CD14-positive monocyte (primary cell): ENCODE measurements at regions not wholly inside any gene's neighbourhood (a gene's known extent, or its start where the extent isn't known, plus 50 kb on each side); places are given as distances from the start of the nearest gene placed in this dataset.

Experiments
- DNase-seq, 3 donors: peaks; one replicate each; pipeline ENCODE4 v3.0.0-alpha.2; 2011 to 2022
- H2AFZ ChIP-seq: 2 replicates; pipeline ENCODE4 v1.6.0; 2012; ENCODE audit warnings: mild to moderate bottlenecking, low read depth, low read length, inconsistent platforms; ENCODE audit not compliant: insufficient read depth, poor library complexity, severe bottlenecking
- H3K27ac ChIP-seq, 2 donors: 1 replicate in 1 of 2; 2 replicates in 1 of 2; pipeline ENCODE4 v1.5.1; 2012 to 2013; ENCODE audit warnings: low read length in 2 of 2, control low read depth in 1 of 2, inconsistent platforms in 1 of 2, low read depth in 1 of 2, mild to moderate bottlenecking in 1 of 2
- H3K27me3 ChIP-seq, 2 donors: one replicate each; pipeline versions ENCODE4 v1.6.0 to v1.6.1; 2011 to 2013; ENCODE audit warnings: low read length in 2 of 2; ENCODE audit not compliant: control insufficient read depth in 2 of 2, insufficient read depth in 2 of 2
- H3K36me3 ChIP-seq, 2 donors: replicated peaks in 1 of 2; 1 replicate in 1 of 2; 2 replicates in 1 of 2; pipeline versions ENCODE4 v1.5.1 to v1.6.1; 2012 to 2013; ENCODE audit warnings: low read length in 2 of 2, control low read depth in 1 of 2, inconsistent platforms in 1 of 2, mild to moderate bottlenecking in 1 of 2; ENCODE audit not compliant: insufficient read depth in 2 of 2, control insufficient read depth in 1 of 2
- H3K4me1 ChIP-seq, 2 donors: 1 replicate in 1 of 2; 2 replicates in 1 of 2; pipeline versions ENCODE4 v1.5.1 to v1.6.1; 2012 to 2013; ENCODE audit warnings: low read length in 2 of 2, control low read depth in 1 of 2, inconsistent platforms in 1 of 2, mild to moderate bottlenecking in 1 of 2, moderate library complexity in 1 of 2; ENCODE audit not compliant: insufficient read depth in 2 of 2, control insufficient read depth in 1 of 2
- H3K4me2 ChIP-seq: replicated peaks from 2 replicates; pipeline ENCODE3; 2012; ENCODE audit warnings: low read length, moderate library complexity, mild to moderate bottlenecking; ENCODE audit not compliant: poor library complexity, severe bottlenecking; ENCODE audit errors: extremely low read depth
- H3K4me3 ChIP-seq, 3 experiments: fragments of 200-600 bp in 1 of 3; sonication (generic) in 1 of 3; replicated peaks in 1 of 3; 1 replicate in 2 of 3; 2 replicates in 1 of 3; pipeline ENCODE4 v1.5.1; 2011 to 2013; ENCODE audit warnings: low read length in 3 of 3, mild to moderate bottlenecking in 3 of 3, control low read depth in 2 of 3, low read depth in 2 of 3, inconsistent platforms in 1 of 3, moderate library complexity in 1 of 3
- H3K79me2 ChIP-seq: 2 replicates; pipeline ENCODE4 v1.6.0; 2012; ENCODE audit warnings: mild to moderate bottlenecking, control low read depth, inconsistent platforms, low read length, moderate library complexity; ENCODE audit not compliant: insufficient read depth
- H3K9ac ChIP-seq: 2 replicates; pipeline ENCODE4 v1.6.0; 2017; ENCODE audit warnings: low read length, mild to moderate bottlenecking; ENCODE audit not compliant: insufficient read depth, poor library complexity, severe bottlenecking
- H3K9me3 ChIP-seq, 2 donors: replicated peaks in 1 of 2; 1 replicate in 1 of 2; 2 replicates in 1 of 2; pipeline versions ENCODE4 v1.5.1 to v1.6.1; 2012 to 2013; ENCODE audit warnings: low read length in 2 of 2, control low read depth in 1 of 2; ENCODE audit not compliant: control insufficient read depth in 1 of 2, insufficient read depth in 1 of 2
- H4K20me1 ChIP-seq: 2 replicates; pipeline ENCODE4 v1.6.0; 2012; ENCODE audit warnings: mild to moderate bottlenecking, low read length, control low read depth, moderate library complexity; ENCODE audit not compliant: insufficient read depth
- H3K27ac Mint-ChIP-seq, 7 donors: one replicate each; pipeline ENCODE4 v1.8.0; 2020; ENCODE audit warnings: mild to moderate bottlenecking in 7 of 7, mixed read lengths in 7 of 7, moderate library complexity in 6 of 7, inconsistent platforms in 2 of 7
- H3K27me3 Mint-ChIP-seq, 3 donors: one replicate each; pipeline ENCODE4 v1.8.0; 2021 to 2022; ENCODE audit warnings: low read depth in 3 of 3, mild to moderate bottlenecking in 3 of 3, mixed read lengths in 3 of 3, moderate library complexity in 3 of 3, inconsistent platforms in 1 of 3
- H3K36me3 Mint-ChIP-seq, 2 donors: one replicate each; pipeline ENCODE4 v1.8.0; 2020; ENCODE audit warnings: mixed read lengths in 2 of 2, inconsistent platforms in 1 of 2, mild to moderate bottlenecking in 1 of 2
- H3K4me1 Mint-ChIP-seq: one replicate; pipeline ENCODE4 v1.8.0; 2020; ENCODE audit warnings: mild to moderate bottlenecking, mixed read lengths
- H3K4me3 Mint-ChIP-seq, 2 donors: one replicate each; pipeline ENCODE4 v1.8.0; 2020; ENCODE audit warnings: mild to moderate bottlenecking in 2 of 2, mixed read lengths in 2 of 2, moderate library complexity in 1 of 2
- H3K9me3 Mint-ChIP-seq, 7 donors: one replicate each; pipeline ENCODE4 v1.8.0; 2020 to 2022; ENCODE audit warnings: mixed read lengths in 7 of 7, mild to moderate bottlenecking in 6 of 7, moderate library complexity in 6 of 7, inconsistent platforms in 2 of 7
- CTCF ChIP-seq: fragments of 200-600 bp; IDR thresholded peaks from one replicate; pipeline ENCODE4 v1.8.0; 2022; ENCODE audit warnings: antibody characterized with exemption, mild to moderate bottlenecking
- WGBS: methylation state at CpG from one replicate; pipeline ENCODE4 v1.1.5; 2013; ENCODE audit warnings: missing lambda C conversion rate; ENCODE audit not compliant: insufficient coverage; 5-methylcytosine and 5-hydroxymethylcytosine counted together
- intact Hi-C, 2 donors: fragments of 100-400 bp; cut with micrococcal nuclease; formaldehyde crosslinking; loops; one replicate each; pipeline versions ENCODE4 v1.15.0 to v1.15.1; 2023

GRCh38 chr5:92559331-92559730 lies 1021.7 kb downstream of the NR2F1-AS1 start:
- H3K27me3 Mint-ChIP-seq: peaks cover 0 to 9% (median 1%) of the 10 kb centered on the region in 3 donors
- intact Hi-C loops: no loop called here
- Histone ChIP-seq H3K27ac (no peak overlapping the region), H2AFZ (no peak overlapping the region), H3K4me3 (no peak overlapping the region), H3K9ac (no peak overlapping the region), H3K79me2 (no peaks in the 10 kb centered on the region), H4K20me1 (no peaks in the 10 kb centered on the region), H3K4me1 (no peaks in the 10 kb centered on the region), H3K27me3 (peaks cover 0 to 3% of the 10 kb centered on the region in 2 donors), H3K4me2 (no peak overlapping the region), H3K9me3 (no peaks in the 10 kb centered on the region), H3K36me3 (no peaks in the 10 kb centered on the region)
- H3K4me3 Mint-ChIP-seq: no peak overlapping the region
- DNase-seq: no peak
- no CpG with 5 or more reads among the region's 4 CpGs for WGBS
- no peak for TF ChIP-seq CTCF
- H3K36me3 Mint-ChIP-seq: no peaks in the 10 kb centered on the region
- peaks cover 0 to 3% (median 0%) of the 10 kb centered on the region in 7 donors for H3K9me3 Mint-ChIP-seq
- H3K4me1 Mint-ChIP-seq: no peaks in the 10 kb centered on the region
- H3K27ac Mint-ChIP-seq: no peak overlapping the region

GRCh38 chr5:92556747-92557146 lies 1024.3 kb downstream of the NR2F1-AS1 start:
- Mint-ChIP-seq H3K36me3 (no peaks in the 10 kb centered on the region), H3K27me3 (peaks cover 0 to 9% (median 1%) of the 10 kb centered on the region in 3 donors), H3K9me3 (peaks cover 0 to 3% (median 0%) of the 10 kb centered on the region in 7 donors), H3K4me3 (no peak overlapping the region), H3K4me1 (no peaks in the 10 kb centered on the region), H3K27ac (no peak overlapping the region)
- Histone ChIP-seq H3K36me3 (no peaks in the 10 kb centered on the region), H3K27ac (no peak overlapping the region), H3K79me2 (no peaks in the 10 kb centered on the region), H3K27me3 (peaks cover 0 to 3% of the 10 kb centered on the region in 2 donors), H2AFZ (no peak overlapping the region), H3K9me3 (no peaks in the 10 kb centered on the region), H4K20me1 (no peaks in the 10 kb centered on the region), H3K4me2 (no peak overlapping the region), H3K4me3 (no peak overlapping the region), H3K4me1 (no peaks in the 10 kb centered on the region), H3K9ac (no peak overlapping the region)
- no peak for DNase-seq
- TF ChIP-seq CTCF: no peak
- intact Hi-C loops: no loop called here
- no CpG with 5 or more reads among the region's 1 CpG for WGBS
